Fibroblast of lung (primary cell): ENCODE measurements at regions not wholly inside any gene's neighbourhood (a gene's known extent, or its start where the extent isn't known, plus 50 kb on each side); places are given as distances from the start of the nearest gene placed in this dataset.

Experiments
- EZH2 ChIP-seq: IDR thresholded peaks from 2 replicates; pipeline ENCODE4 v1.5.1; 2012; ENCODE audit warnings: low read length, control low read depth, mild to moderate bottlenecking; ENCODE audit errors: missing control alignments
- TF ChIP-seq, protein P1 (sequence below), 2 donors: IDR thresholded peaks in 1 of 2; conservative IDR thresholded peaks in 1 of 2; 1 replicate in 1 of 2; 2 replicates in 1 of 2; pipeline ENCODE4 v1.5.1; 2011 to 2012; ENCODE audit warnings: low read length in 2 of 2, control low read depth in 1 of 2, inconsistent platforms in 1 of 2, low read depth in 1 of 2, mild to moderate bottlenecking in 1 of 2

DNA sequence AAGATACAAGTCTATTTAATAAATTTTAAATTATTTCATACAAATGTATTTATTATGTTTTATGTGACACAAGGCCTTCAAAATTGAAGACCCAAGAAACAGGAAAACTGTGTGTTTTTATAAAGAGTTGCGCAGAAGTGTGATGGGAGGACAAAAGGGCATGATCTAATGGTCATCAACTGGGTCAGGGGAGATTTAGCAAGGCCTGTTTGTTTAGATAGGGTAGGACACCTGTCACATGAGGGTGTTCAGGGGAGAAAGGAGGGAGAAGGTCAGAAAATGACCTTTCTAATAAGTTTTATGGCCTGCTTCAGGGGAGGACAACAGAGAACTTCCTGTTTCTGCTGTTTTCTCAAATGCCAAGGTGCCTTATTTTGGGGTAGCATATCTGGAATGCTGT is 528.8 kb downstream of the STK39 start:
- TF ChIP-seq EZH2: no peak
- TF ChIP-seq, protein P1, sequence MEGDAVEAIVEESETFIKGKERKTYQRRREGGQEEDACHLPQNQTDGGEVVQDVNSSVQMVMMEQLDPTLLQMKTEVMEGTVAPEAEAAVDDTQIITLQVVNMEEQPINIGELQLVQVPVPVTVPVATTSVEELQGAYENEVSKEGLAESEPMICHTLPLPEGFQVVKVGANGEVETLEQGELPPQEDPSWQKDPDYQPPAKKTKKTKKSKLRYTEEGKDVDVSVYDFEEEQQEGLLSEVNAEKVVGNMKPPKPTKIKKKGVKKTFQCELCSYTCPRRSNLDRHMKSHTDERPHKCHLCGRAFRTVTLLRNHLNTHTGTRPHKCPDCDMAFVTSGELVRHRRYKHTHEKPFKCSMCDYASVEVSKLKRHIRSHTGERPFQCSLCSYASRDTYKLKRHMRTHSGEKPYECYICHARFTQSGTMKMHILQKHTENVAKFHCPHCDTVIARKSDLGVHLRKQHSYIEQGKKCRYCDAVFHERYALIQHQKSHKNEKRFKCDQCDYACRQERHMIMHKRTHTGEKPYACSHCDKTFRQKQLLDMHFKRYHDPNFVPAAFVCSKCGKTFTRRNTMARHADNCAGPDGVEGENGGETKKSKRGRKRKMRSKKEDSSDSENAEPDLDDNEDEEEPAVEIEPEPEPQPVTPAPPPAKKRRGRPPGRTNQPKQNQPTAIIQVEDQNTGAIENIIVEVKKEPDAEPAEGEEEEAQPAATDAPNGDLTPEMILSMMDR (conservative IDR thresholded peaks at IDR 0.05 in 1 of 2, IDR thresholded peaks at IDR 0.05 in 1 of 2; ENCODE audit: low read depth in 1 of 2, low read length in 2 of 2): no peak
